Caco-2 (cell line): ENCODE measurements at regions not wholly inside any gene's neighbourhood (a gene's known extent, or its start where the extent isn't known, plus 50 kb on each side); places are given as distances from the start of the nearest gene placed in this dataset.

Experiments used
- BruUV-seq: library from RNA; stranded (reverse); fragments of 400-500 nt; replicated peaks from 2 replicates; lab custom pipeline; 2021; lab: Mats Ljungman, UMichigan
- CTCF ChIA-PET: fragments of 300-600 bp; sonication (Branson Sonifier 250); formaldehyde crosslinking; loops from one replicate; lab custom pipeline; 2022; ENCODE audit warnings: antibody characterized with exemption; lab: Charles Lee
- POLR2A ChIA-PET: fragments of 300-600 bp; sonication (Branson Sonifier 250); formaldehyde crosslinking; loops from one replicate; lab custom pipeline; 2022; ENCODE audit warnings: antibody characterized with exemption; lab: Charles Lee
- DNase-seq, 2 experiments: peaks; one replicate each; pipeline versions ENCODE4 v3.0.0 to v3.0.0-alpha.2; 2020 to 2022
- H3K27me3 ChIP-seq: replicated peaks from 2 replicates; pipeline ENCODE4 v1.6.0; 2011; ENCODE audit warnings: low read length; ENCODE audit not compliant: control insufficient read depth, insufficient read depth
- H3K36me3 ChIP-seq: 2 replicates; pipeline ENCODE4 v1.5.1; 2011; ENCODE audit warnings: low read length; ENCODE audit not compliant: control insufficient read depth, insufficient read depth
- H3K4me1 ChIP-seq: fragments of 250-450 bp; sonication (Bioruptor Pico); 2 replicates; pipeline ENCODE4 v1.5.1; 2020; ENCODE audit warnings: mild to moderate bottlenecking
- H3K4me3 ChIP-seq: 2 replicates; pipeline ENCODE4 v1.5.1; 2011; ENCODE audit warnings: low read depth, mild to moderate bottlenecking, control low read depth, low read length
- H3K9me3 ChIP-seq: fragments of 250-450 bp; sonication (Bioruptor Pico); 2 replicates; pipeline ENCODE4 v1.5.1; 2020; ENCODE audit warnings: mild to moderate bottlenecking, moderate library complexity
- H3K27ac Mint-ChIP-seq: one replicate; pipeline ENCODE4 v1.8.0; 2022; ENCODE audit warnings: mixed read lengths; ENCODE audit not compliant: unreplicated experiment
- H3K27me3 Mint-ChIP-seq: one replicate; pipeline ENCODE4 v1.8.0; 2022; ENCODE audit warnings: mixed read lengths; ENCODE audit not compliant: insufficient read depth, unreplicated experiment
- H3K36me3 Mint-ChIP-seq: one replicate; pipeline ENCODE4 v1.8.0; 2022; ENCODE audit warnings: mild to moderate bottlenecking, mixed read lengths; ENCODE audit not compliant: insufficient read depth, unreplicated experiment
- H3K4me1 Mint-ChIP-seq: one replicate; pipeline ENCODE4 v1.8.0; 2022; ENCODE audit warnings: low read depth, mixed read lengths; ENCODE audit not compliant: unreplicated experiment
- H3K4me3 Mint-ChIP-seq: one replicate; pipeline ENCODE4 v1.8.0; 2022; ENCODE audit warnings: mild to moderate bottlenecking, moderate library complexity, mixed read lengths; ENCODE audit not compliant: unreplicated experiment
- H3K9me3 Mint-ChIP-seq: one replicate; pipeline ENCODE4 v1.8.0; 2022; ENCODE audit warnings: mixed read lengths; ENCODE audit not compliant: unreplicated experiment
- CTCF ChIP-seq, 2 experiments: fragments of 200-600 bp in 1 of 2; IDR thresholded peaks; 1 replicate in 1 of 2; 2 replicates in 1 of 2; pipeline versions ENCODE4 v1.5.1 to v1.8.0; 2011 to 2022; ENCODE audit warnings: antibody characterized with exemption in 1 of 2, control low read depth in 1 of 2, inconsistent platforms in 1 of 2, low read depth in 1 of 2, low read length in 1 of 2, mild to moderate bottlenecking in 1 of 2, moderate library complexity in 1 of 2; ENCODE audit not compliant: insufficient read depth in 1 of 2, severe bottlenecking in 1 of 2, unreplicated experiment in 1 of 2
- intact Hi-C: fragments of 100-400 bp; cut with micrococcal nuclease; formaldehyde crosslinking; loops from one replicate; pipeline ENCODE4 v1.10.0; 2022; ENCODE audit not compliant: unreplicated experiment

- no peak for TF ChIP-seq CTCF (IDR thresholded peaks at IDR 0.05; ENCODE audit: insufficient read depth in 1 of 2, low read depth in 1 of 2, low read length in 1 of 2, severe bottlenecking in 1 of 2, unreplicated experiment in 1 of 2)
- Histone ChIP-seq H3K4me3 (no peak overlapping the region), H3K9me3 (no peaks in the 10 kb centered on the region), H3K27me3 (no peaks in the 10 kb centered on the region), H3K36me3 (no peaks in the 10 kb centered on the region), H3K4me1 (no peaks in the 10 kb centered on the region)
- no TSS peak for BruUV-seq
- Mint-ChIP-seq H3K36me3 (no peaks in the 10 kb centered on the region), H3K4me1 (no peaks in the 10 kb centered on the region), H3K4me3 (no peak overlapping the region), H3K9me3 (no peaks in the 10 kb centered on the region), H3K27me3 (peaks cover 6% of the 10 kb centered on the region), H3K27ac (no peak overlapping the region)
- ChIA-PET POLR2A (no interaction called here), CTCF (no interaction called here)
- intact Hi-C loops = no loop called here
- DNase-seq = no peak
Observed at GRCh38 chr9:85423422-85423821, 318.3 kb downstream of the AGTPBP1 start.

GRCh38 chr9:85421641-85422040 lies 320.1 kb downstream of the AGTPBP1 start:
- Histone ChIP-seq H3K9me3 (no peaks in the 10 kb centered on the region), H3K4me1 (no peaks in the 10 kb centered on the region), H3K27me3 (no peaks in the 10 kb centered on the region), H3K36me3 (no peaks in the 10 kb centered on the region), H3K4me3 (no peak overlapping the region)
- Mint-ChIP-seq H3K27ac (no peak overlapping the region), H3K4me1 (no peaks in the 10 kb centered on the region), H3K4me3 (no peak overlapping the region), H3K9me3 (no peaks in the 10 kb centered on the region), H3K36me3 (no peaks in the 10 kb centered on the region), H3K27me3 (peaks cover 3% of the 10 kb centered on the region)
- DNase-seq = no peak
- no peak for TF ChIP-seq CTCF (IDR thresholded peaks at IDR 0.05; ENCODE audit: insufficient read depth in 1 of 2, low read depth in 1 of 2, low read length in 1 of 2, severe bottlenecking in 1 of 2, unreplicated experiment in 1 of 2)
- intact Hi-C loops = no loop called here
- CTCF ChIA-PET = no interaction called here
- no TSS peak for BruUV-seq
- POLR2A ChIA-PET = no interaction called here

- intact Hi-C loops = no loop called here
- Mint-ChIP-seq H3K36me3 (no peaks in the 10 kb centered on the region), H3K27ac (no peak overlapping the region), H3K27me3 (peaks cover 3% of the 10 kb centered on the region), H3K9me3 (no peaks in the 10 kb centered on the region), H3K4me1 (no peaks in the 10 kb centered on the region), H3K4me3 (no peak overlapping the region)
- BruUV-seq = no TSS peak
- POLR2A ChIA-PET = no interaction called here
- Histone ChIP-seq H3K9me3 (no peaks in the 10 kb centered on the region), H3K27me3 (no peaks in the 10 kb centered on the region), H3K4me3 (no peak overlapping the region), H3K36me3 (no peaks in the 10 kb centered on the region), H3K4me1 (no peaks in the 10 kb centered on the region)
- no peak for TF ChIP-seq CTCF (IDR thresholded peaks at IDR 0.05; ENCODE audit: insufficient read depth in 1 of 2, low read depth in 1 of 2, low read length in 1 of 2, severe bottlenecking in 1 of 2, unreplicated experiment in 1 of 2)
- DNase-seq = no peak
- CTCF ChIA-PET = no interaction called here
Observed at GRCh38 chr9:85420750-85421149, 321.0 kb downstream of the AGTPBP1 start.
